T1000 (cell line): ENCODE measurements at regions not wholly inside any gene's neighbourhood (a gene's known extent, or its start where the extent isn't known, plus 50 kb on each side); places are given as distances from the start of the nearest gene placed in this dataset.

Source experiments
- DNase-seq: peaks from one replicate; lab custom pipeline; 2025; ENCODE audit warnings: mixed read lengths; lab: John Stamatoyannopoulos, UW

DNA sequence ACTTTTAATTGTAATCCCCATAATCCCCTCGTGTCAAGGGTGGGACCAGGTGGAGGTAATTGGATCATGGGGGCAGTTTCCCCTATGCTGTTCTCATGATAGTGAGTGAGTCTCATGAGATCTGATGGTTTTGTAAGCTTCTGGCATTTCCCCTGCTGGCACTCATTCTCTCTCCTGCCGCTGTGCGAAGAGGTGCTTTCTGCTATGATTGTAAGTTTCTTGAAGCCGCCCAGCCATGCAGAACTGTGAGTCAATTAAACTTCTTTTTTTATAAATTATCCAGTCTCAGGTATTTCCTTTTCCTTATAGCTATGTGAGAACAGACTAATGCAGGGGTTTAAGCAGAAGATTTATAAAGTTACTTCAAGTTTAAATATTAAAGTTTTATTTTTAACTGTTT is 655.2 kb downstream of the EPHA4 start:
- DNase-seq = no peak

DNA sequence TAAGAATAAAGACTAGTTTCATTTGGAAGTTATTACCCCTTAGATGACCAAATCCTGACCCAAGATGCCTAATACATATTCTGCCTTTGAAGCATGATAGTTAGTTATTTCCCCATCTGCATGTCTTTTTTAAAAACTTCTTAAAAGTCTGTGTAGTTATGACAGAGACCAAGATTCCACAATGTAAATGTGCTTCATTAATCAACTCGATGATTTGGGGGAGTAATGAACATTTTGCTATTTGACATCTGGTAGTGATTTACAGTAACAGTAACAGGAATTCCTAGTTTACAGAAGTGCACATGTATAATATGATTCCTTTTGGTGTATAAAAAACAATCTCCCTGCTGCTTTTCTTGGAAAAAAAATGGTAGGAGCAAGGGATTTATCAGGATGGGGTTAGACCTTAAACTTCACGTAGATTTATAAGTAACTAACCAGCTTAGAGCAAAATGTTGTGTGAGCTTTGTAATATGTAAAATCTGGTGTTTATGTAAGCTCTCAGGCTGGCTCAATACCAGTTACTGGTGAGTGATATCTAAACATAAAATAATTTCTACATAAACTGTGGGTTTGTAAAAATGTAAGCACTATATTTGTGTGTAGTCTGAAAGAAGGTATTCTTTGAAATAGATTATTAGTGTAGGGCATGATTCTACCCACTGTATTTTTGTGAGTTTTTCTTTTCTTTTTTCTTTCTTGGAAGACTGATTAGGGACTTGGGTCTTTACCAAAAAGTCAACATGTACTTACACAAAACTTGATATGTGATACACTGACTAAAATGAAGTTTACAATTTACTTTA is 641.6 kb downstream of the EPHA4 start:
- DNase-seq = no peak

- no peak for DNase-seq
Observed at GRCh38 chr2:220931491-220931890, 640.6 kb downstream of the EPHA4 start.

- DNase-seq = no peak
Observed at GRCh38 chr2:220932041-220932440, 640.1 kb downstream of the EPHA4 start.

- no peak for DNase-seq
Observed at GRCh38 chr2:220935789-220936321, 636.2 kb downstream of the EPHA4 start.

- DNase-seq = no peak
Observed at GRCh38 chr2:220936641-220937197, 635.4 kb downstream of the EPHA4 start.

DNA sequence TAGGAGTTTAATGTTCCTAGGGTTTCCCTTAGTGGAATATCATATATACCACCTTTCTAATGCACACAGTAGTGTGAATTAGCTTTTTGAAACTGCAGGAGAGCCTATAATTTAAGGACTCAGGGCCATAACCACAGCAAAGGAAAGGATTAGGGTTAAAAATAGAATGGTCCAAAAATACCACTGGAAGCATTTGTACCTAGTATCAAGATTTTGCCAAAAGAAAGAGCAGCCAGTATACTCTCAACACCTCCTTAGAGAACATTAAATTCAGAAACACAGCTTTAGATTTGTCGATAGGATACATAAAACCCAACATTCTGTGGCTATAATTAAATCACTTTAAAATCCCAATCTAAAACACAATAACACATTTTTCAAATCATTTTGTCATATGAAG is 634.9 kb downstream of the EPHA4 start:
- DNase-seq = no peak

- no peak for DNase-seq
Observed at GRCh38 chr2:220940646-220941045, 631.5 kb downstream of the EPHA4 start.

DNA sequence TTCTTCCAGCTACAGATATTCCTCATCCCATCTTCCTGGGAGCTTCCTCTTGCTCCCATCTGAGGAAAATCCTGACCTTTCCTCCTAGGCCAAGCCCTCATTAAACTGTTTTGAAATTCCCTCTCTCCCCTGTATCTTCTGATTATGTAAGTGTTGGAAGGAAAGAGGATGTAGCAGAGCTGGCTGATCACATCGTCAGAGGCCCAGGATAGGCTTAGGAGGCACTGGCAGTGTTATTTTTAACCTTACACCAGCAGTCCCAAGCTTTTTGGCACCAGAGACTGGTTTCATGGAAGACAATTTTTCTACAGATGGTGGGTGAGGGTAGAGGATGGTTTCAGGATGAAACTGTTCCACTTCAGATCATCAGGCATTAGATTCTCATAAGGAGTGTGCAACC is 630.4 kb downstream of the EPHA4 start:
- DNase-seq = no peak

DNA sequence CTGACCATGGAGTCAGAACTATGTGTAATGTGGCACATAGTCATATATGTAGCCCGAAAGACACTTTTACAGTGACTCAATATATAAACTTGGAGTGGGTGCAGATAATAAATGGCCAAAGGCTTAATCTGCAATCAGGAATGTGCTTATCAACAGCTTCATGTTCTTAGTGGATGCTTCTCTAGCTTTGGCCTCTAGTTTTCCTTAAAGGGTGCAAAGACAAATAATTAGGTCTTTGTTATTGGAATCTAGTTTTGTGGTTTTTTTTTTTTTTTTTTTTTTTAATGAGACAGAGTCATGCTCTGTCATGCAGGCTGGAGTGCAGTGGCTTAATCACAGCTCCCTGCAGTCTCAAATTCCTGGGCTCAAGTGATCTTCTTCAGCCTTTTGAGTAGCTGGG is 625.6 kb downstream of the EPHA4 start:
- no peak for DNase-seq

- no peak for DNase-seq
Observed at GRCh38 chr2:220948579-220948978, 623.5 kb downstream of the EPHA4 start.

- DNase-seq = no peak
Observed at GRCh38 chr2:220949466-220949865, 622.6 kb downstream of the EPHA4 start.

DNA sequence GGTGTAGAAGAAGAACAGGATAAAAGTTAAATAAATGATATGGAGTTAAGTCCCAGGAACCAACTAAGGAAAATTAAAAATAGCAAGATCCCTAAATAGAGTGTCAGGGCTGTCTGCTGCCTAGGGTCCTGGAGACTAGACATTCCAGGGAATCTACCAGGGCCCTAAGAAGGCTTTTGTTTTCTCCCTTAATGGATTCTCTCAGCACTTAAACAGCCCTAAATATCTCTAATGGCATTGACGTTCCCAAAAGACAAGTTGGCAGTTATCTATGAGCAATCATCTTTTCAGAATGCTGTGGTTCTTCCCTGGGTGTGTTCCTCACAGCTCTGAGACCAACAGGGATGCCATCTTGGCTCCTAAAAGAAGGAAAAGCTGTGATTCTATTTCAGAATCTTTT is 616.3 kb downstream of the EPHA4 start:
- no peak for DNase-seq

GRCh38 chr2:220956429-220956828 is 615.7 kb downstream of the EPHA4 start:
- no peak for DNase-seq

GRCh38 chr2:220959391-220959802 is 612.7 kb downstream of the EPHA4 start:
- no peak for DNase-seq

- no peak for DNase-seq
Observed at GRCh38 chr2:220961143-220961860, 610.8 kb downstream of the EPHA4 start.

DNA sequence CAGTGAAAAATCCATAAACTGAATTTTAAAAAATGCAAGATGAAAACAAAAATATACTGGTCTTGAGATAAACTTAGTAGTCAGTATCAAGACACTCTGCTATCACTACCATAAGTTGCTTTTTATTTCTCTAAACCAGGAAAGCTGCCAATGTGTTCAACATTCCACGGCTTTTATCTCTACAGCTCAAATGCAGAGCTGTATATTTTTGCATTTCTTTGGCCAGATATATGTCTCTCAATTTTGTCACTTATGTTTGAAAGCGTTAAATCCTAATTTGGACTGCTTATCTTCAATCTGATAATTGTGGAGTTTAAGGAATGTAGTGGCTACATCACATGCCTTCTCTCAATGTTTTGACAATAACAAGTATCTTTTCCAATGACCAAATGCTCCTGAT is 609.5 kb downstream of the EPHA4 start:
- DNase-seq = no peak

DNA sequence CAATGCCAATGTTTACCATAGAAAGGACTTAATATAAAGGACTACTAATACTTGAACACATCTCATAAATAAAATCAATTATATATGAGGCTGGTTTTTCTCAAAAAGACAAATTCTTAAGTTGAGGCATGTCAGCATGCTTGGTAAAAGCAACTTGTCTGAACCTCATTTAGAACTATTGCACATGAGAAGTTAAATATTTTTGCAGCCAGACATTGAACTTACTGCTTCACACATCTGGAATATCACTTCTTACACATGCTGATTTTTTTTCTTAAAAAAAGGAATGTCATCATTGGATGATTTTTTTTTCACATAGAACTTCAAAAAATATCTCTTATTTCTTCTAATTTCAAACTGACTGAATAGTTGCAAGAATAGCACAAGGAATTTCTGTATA is 609.0 kb downstream of the EPHA4 start:
- DNase-seq = no peak

DNA sequence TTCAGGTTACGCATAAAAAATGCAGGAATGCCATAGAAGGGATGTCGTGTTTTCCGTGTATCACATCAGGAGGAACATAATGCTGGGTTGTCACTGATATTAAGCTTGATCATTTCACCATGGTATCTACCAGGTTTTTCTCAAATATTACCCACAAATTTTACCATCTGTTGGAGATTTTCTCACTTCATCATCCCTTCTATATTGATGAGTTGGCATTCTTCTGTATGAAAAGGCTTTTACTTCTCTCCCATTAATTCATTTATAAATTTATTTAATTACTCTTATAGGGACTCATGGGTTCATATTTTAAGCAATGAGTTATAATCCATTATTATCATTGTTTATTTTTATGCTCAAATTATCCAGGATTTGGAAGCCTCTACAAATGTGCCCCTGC is 608.2 kb downstream of the EPHA4 start:
- DNase-seq = no peak

GRCh38 chr2:220966636-220967035 is 605.5 kb downstream of the EPHA4 start:
- DNase-seq = peak; percentile 25

- DNase-seq = no peak
Observed at GRCh38 chr2:220969348-220969747, 602.8 kb downstream of the EPHA4 start.

DNA sequence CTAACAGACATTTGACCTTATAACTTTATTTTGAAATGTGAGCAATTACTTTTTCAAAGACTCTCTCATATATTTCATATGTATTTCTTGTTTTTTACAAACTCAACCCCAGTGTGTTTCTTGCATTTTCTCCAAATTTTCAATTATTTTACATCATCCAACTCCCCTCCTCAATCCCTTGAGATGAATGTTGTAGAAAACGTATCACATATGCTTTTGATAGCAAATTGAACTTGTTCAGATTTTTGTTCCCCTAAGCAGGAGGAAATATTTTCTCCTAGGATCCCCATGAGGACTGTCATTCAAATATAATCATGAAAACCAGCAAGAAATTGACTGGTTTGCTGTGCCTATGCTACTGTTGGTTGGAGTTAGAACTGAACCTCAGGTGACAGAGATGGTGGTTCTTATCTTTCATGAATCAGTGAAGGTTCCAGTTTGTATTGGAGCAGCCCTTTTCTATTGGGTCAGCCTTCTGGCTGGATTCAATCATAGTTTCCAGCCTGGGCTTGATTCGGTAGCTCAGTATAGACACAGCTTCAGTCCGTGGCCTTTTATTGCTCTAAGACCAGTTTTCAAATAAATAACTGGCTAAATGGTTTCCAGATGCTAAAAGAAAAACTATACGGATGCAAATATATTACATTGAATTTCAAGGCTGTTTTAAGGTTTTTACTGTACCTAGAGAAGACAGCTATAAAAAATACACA is 591.0 kb downstream of the EPHA4 start:
- no peak for DNase-seq
